HFF-Myc (cell line): ENCODE measurements at regions not wholly inside any gene's neighbourhood (a gene's known extent, or its start where the extent isn't known, plus 50 kb on each side); places are given as distances from the start of the nearest gene placed in this dataset.
"Not testable (repeated sequence)": the region's sequence is repeated elsewhere in the genome, so short reads cannot be mapped to it uniquely, and the experiment has no call there.

ENCODE experiments used
- DNase-seq: peaks from one replicate; pipeline ENCODE4 v3.0.0-alpha.2; 2011; ENCODE audit warnings: low read depth; ENCODE audit errors: extremely low read depth
- H3K4me3 ChIP-seq: replicated peaks from 2 replicates; pipeline ENCODE4 v1.5.1; 2011; ENCODE audit warnings: low read depth, mild to moderate bottlenecking, control low read depth, low read length
- TF ChIP-seq, protein P1 (sequence below): IDR thresholded peaks from 2 replicates; pipeline ENCODE4 v1.5.1; 2012; ENCODE audit warnings: mild to moderate bottlenecking, low read depth, low read length, control low read depth; ENCODE audit errors: missing control alignments

DNA sequence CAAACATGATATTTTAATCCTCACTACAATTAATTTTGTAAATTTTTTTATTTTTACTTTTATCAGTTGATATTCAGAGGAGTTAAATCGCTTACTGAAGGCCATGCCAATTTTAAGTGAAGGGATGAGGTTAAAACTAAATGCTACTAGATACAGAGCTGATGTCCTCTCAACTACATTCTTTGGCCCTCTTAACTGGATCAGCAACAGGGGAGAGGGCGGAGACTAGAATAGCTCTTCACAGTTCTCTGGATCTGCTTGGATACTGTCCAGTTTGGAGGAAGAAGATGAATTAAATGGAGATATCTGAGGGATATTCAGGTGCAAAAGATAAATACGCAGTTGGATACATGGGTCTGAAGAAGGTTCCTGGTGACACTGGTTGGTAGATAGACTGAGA, 85.6 kb upstream of the LYSMD4 start:
- no peak overlapping the region for H3K4me3 ChIP-seq
- TF ChIP-seq, protein P1, sequence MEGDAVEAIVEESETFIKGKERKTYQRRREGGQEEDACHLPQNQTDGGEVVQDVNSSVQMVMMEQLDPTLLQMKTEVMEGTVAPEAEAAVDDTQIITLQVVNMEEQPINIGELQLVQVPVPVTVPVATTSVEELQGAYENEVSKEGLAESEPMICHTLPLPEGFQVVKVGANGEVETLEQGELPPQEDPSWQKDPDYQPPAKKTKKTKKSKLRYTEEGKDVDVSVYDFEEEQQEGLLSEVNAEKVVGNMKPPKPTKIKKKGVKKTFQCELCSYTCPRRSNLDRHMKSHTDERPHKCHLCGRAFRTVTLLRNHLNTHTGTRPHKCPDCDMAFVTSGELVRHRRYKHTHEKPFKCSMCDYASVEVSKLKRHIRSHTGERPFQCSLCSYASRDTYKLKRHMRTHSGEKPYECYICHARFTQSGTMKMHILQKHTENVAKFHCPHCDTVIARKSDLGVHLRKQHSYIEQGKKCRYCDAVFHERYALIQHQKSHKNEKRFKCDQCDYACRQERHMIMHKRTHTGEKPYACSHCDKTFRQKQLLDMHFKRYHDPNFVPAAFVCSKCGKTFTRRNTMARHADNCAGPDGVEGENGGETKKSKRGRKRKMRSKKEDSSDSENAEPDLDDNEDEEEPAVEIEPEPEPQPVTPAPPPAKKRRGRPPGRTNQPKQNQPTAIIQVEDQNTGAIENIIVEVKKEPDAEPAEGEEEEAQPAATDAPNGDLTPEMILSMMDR = no peak
- DNase-seq = no peak

DNA sequence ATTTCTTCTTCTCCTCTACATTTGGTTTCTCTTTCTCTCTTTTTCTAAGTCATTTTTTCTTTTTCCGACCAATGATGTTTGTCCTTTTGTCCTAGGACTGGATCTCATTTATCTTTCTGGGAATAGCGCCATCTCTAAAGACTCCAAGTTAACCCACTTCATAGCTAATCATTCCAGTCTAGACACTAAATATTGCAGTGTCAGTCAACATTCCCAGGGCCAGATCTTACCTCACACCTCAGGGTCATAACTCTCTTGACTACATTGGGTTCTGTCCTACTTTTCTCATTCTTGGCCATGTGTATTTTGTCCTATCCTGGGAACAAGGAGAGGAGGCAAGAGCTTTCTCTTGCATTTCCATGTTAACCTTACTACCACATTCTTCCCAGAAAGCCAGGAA, 83.6 kb upstream of the LYSMD4 start:
- not testable (repeated sequence) for H3K4me3 ChIP-seq, DNase-seq

DNA sequence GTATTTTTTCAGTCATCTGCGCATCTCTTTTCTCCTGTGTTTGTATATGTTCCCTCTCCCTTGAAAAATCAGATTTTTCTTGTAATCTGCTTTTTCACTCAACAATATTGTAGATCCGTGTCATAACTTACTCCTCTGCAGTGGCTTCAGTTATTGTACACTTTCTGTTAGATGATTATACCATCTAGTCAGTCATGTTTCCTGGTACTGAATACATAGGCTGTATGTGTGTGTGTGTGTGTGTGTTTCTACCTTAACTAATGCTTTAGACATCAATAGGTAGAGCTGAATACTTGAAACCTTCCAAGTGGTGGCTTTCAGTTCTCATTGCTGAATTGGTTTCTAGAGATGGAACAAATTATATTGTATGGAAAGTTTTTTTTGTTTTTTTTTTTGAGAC, 77.4 kb upstream of the LYSMD4 start:
- DNase-seq, H3K4me3 ChIP-seq: not testable (repeated sequence)

DNA sequence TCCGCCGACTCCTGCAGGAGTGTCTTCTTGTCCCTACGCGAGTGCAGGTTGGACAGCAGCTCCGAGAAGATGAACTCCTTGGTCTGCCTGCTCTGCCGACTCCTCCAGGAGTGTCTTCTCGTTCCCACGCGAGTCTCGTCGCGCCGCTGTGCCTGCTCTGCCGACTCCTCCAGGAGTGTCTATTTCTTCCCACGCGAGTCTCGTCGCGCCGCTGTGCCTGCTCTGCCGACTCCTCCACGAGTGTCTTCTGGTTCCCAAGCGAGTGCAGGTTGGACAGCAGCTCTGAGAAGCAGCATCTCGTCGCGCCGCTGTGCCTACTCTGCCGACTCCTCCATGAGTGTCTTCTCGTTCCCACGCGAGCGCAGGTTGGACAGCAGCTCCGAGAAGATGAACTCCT, 66.6 kb upstream of the LYSMD4 start:
- not testable (repeated sequence) for DNase-seq

DNA sequence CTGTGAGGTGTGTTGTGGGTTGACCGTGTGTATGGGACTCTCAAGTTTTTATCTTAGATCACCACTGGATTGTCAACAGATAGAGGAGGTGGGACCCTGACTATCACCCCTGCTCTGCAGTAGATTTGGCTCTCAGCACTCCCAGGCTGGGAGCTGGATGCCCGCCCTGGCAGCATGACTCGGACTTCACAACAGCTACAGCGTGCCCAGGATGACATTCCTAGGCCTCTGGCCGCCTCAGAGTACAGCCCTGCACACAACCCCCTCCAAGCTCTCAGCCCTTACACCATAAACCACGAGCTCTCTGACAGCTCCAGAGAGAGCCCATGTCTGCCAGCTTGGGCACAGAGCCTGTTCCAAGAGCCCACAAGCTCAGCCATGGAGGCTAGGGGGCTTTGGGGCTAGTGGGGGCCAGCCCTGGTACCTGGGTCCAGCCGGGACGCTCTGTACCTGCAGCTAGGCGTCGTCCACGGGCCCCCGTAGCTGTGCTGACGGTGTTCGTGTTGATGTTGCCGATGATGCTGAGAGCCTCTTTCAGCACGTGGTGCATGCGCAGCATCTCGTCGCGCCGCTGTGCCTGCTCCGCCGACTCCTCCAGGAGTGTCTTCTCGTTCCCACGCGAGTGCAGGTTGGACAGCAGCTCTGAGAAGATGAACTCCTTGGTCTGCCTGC, 66.1 kb upstream of the LYSMD4 start:
- not testable (repeated sequence) for DNase-seq

More for the DNA sequence above, 66.6 kb upstream of the LYSMD4 start:
- not testable (repeated sequence) for H3K4me3 ChIP-seq

DNA sequence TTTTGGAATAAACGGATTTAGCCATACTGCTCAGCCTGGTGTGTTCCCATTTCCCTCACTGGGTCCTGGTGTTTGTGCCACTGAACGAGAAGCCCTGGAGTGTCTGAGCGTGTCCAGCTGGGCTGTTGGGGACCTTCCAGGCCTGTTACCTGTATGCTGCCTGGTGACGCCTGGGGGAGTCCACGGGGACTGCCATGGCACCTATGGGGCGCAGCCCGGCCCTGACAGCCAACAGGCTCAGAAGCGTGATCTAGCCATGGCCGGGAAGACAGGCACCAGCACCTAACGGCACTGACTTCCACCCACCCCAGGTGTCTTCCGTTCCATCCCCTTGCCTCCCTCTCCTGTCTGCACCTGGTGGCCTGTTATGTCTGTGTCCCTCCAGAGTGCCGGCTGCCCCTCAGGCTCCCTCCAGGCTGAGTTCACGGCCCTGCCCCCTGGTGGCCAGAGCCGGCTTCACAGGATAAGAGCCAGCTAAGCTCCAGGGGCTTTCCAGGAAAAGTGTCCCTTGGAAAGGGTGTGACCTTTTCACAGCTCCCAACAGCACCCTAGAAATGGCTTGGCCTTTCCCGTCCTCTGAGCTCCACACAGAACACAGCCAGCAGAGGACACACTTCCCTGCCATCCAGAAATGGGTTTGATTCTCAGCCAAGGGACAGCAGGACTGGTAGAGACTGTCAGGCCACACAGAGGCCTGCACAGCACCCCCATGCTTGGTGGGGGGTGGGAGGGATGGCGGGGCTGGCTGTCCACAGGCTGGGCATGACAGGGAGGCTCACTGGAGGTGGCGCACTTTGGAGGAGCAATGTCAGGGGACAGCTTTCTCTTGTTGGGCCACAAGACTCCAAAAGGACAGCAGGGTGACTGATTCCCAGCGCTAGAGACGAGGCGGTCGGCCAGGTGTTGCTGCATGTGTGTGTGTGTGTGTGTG, 64.0 kb upstream of the LYSMD4 start:
- not testable (repeated sequence) for DNase-seq, H3K4me3 ChIP-seq

More for the DNA sequence above, 66.1 kb upstream of the LYSMD4 start:
- H3K4me3 ChIP-seq = not testable (repeated sequence)

DNA sequence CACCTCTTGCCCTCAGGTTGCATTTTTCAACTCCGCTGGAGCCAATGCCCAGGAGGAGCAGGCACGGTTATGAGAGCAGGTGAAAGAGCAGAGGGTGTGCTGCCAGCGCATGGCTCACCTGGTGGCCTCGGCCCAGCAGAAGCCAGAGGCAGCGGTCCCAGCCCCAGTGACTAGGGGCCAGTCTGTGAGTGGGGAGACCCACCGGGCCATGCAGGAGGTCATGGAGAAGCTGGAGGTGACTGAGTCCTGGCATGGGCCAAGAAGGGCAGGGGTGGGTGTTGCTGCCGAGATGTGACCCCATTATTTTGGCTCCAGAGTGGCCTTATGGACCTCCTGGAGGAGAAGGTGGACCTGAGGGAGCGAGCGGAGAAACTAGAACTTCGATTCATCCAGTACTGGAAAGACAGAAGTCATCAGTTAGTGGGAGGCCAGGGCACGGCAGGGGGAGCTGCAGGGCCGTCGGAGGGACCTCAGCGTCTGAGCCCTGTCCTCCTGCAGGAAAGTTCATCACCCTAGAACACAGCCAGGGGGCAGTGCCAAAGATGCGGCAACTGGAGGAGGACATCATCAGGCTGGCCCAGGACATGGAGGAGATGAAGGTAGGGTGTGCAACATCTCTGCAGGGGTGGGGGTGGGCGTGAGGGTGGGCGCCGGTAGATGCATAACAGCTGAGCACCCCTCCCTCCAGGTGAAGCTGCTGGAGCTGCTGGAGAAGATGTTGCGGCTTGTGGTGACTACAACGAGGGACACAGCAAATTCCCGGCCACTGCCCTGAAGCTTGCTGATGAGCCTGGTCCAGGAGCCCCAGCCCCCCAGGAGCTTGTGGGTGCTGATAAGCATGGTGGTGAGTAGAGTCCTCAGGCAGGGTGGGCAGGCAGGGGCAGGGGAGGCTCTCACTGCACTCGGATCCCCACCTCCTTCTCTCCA, 58.9 kb upstream of the LYSMD4 start:
- H3K4me3 ChIP-seq, DNase-seq: not testable (repeated sequence)

DNA sequence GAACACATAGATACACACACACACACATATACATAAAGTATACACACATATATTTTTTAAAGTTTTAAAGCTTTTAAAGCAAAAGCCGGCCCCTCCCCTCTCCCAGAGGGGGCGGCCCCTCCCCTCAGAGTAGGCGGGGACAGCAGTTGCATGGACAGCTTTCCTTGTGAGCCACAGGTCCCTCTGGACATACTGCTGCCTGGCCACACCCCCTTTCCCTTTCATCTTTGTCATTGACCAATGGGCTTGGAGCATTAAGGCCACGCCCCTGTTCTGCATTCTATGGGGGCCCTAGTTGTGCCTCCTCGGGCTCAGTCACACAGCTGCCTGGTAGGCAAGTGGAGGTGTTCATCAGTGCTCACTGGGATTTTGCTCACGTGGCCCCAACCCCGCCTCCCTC, 57.5 kb upstream of the LYSMD4 start:
- not testable (repeated sequence) for H3K4me3 ChIP-seq, DNase-seq

DNA sequence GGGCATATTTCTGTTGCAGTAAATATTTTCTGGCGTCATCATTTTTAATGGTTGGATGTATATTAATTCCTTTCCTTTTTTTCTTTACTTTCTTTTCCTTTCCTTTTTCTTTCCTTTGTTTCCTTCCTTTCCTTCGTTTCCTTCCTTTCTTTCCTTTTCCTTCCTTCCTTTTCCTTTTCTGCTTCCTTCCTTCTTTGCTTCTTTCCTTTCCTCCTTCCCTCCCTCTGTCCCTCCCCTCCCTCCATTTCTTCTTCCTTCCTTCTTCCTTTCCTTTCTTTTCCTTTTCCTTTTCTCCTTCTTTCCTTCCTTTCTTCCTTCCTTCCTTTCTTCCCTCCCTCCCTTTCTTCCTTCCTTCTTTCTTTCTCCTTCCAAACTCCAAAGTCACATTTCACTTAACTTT, 54.9 kb upstream of the LYSMD4 start:
- DNase-seq = no peak
- TF ChIP-seq, protein P1 = no peak
- no peak overlapping the region for H3K4me3 ChIP-seq

DNA sequence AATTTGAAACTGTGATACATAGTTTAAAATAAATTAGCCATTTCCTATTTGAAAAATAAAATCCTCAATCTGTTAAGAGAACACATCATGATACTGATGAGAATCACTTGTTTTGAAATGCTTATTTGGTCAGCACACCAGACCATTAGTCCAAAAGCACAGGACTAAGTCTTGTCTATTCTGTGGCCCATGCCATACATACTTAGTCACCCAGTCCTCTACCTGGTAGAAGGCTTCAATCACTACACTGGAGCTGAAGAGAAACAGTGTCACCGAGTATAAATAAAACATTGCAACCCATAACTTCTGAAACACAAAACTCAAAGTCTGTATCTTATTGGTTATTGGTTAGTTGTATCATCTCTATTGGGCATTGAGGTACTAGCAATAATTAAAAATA, 51.6 kb upstream of the LYSMD4 start:
- DNase-seq, H3K4me3 ChIP-seq: not testable (repeated sequence)

DNA sequence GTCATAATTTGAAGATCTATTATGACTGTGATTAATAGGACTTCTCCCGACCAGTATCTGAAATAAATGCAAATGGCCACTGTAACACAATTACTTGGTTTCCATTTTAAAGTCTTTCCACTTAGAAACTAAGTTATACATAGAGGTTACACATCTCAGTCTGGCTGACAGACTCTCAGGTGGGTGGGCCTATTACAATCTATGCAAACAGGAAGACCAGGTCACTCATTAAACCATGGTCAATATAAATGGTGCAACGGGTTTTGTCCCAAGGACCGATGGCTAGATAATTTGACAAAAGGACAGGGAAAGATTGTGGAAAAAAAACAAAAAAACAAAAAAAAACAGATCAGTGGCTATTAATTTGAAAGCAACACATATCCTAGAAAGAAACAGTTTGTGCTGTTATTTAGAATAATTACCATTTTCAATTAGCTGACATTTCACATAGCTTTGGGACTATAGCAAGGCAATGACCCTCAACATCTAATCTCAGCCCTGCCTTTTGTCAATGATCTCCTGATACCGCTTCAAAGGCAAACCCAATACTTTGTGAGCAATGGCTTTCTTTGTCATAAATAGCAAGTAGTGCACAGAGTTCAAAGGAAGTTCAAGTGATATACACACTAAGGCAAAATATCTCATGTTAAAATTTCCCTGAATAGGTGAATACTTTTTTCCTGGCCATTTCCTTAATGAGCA, 50.8 kb upstream of the LYSMD4 start:
- DNase-seq, H3K4me3 ChIP-seq: not testable (repeated sequence)
